ENCODE measurements at regions not wholly inside any gene's neighbourhood (a gene's known extent, or its start where the extent isn't known, plus 50 kb on each side); places are given as distances from the start of the nearest gene placed in this dataset.
A peak's percentile ranks its signal among the peaks of the same experiment; 100 is the strongest.
"Not testable (repeated sequence)": the region's sequence is repeated elsewhere in the genome, so short reads cannot be mapped to it uniquely, and the experiment has no call there.

- H3K4me1 ChIP-seq; H3K27me3 ChIP-seq; intact Hi-C loops (cut with DNase I); H3K9me3 ChIP-seq; H3K36me3 ChIP-seq; DNase-seq (ENCODE audit: low spot score in 2 of 2): not testable (repeated sequence)
- Histone ChIP-seq H3K4me3 (peak overlapping the region in 1 of 2 donors; percentile 64), H3K27ac (peak overlapping the region in 1 of 2 donors; percentile 82)
These were observed 58.5 kb upstream of the NBPF26 start for GRCh38 chr1:120665250-120665577.

DNA sequence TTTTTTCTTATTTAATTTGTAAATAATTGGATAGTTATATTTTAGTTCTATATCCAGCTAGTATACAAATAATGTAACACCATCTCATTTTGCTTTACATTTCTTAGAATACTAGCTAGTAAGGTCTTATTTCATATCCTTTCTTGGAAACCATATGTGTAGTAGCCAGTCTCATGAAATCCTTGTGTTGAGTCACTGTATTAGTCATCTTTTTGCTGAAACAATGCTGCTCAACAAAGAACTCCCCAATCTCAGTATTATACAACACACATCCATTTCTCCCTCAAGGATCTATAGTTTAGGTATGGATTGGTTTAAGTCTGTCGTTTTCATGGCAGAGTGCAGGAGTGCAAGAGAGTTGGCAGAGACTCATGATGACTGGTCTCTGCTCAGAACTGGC, 55.6 kb upstream of the NBPF26 start:
- intact Hi-C loops (cut with DNase I); H3K9me3 ChIP-seq; H3K4me3 ChIP-seq; H3K27ac ChIP-seq; H3K4me1 ChIP-seq; H3K27me3 ChIP-seq; H3K36me3 ChIP-seq; DNase-seq (ENCODE audit: low spot score in 2 of 2): not testable (repeated sequence)
